MCF 10A (cell line): ENCODE measurements at regions not wholly inside any gene's neighbourhood (a gene's known extent, or its start where the extent isn't known, plus 50 kb on each side); places are given as distances from the start of the nearest gene placed in this dataset.

Experiments used
- BruUV-seq: library from RNA; stranded (reverse); fragments of 400-500 nt; replicated peaks from 2 replicates; lab custom pipeline; 2021; lab: Mats Ljungman, UMichigan
- CTCF ChIA-PET: fragments of 300-600 bp; sonication (Branson Sonifier 250); formaldehyde crosslinking; extraction: SDS; loops from one replicate; lab custom pipeline; 2021; ENCODE audit warnings: antibody characterized with exemption, inconsistent platforms; lab: Yijun Ruan, JAX
- POLR2A ChIA-PET: fragments of 300-600, 350-650 bp; sonication (Branson Sonifier 250); formaldehyde crosslinking; extraction: SDS; loops from one replicate; lab custom pipeline; 2020; ENCODE audit warnings: antibody characterized with exemption, inconsistent platforms; lab: Yijun Ruan, JAX
- DNase-seq: peaks from one replicate; pipeline ENCODE4 v3.0.0-alpha.2; 2018; ENCODE audit not compliant: unreplicated experiment
- H3K27ac Mint-ChIP-seq: one replicate; pipeline ENCODE4 v1.8.0; 2022; ENCODE audit warnings: mild to moderate bottlenecking, low read depth, mixed read lengths; ENCODE audit not compliant: unreplicated experiment
- H3K27me3 Mint-ChIP-seq: one replicate; pipeline ENCODE4 v1.8.0; 2022; ENCODE audit warnings: mixed read lengths; ENCODE audit not compliant: insufficient read depth, unreplicated experiment
- H3K36me3 Mint-ChIP-seq: one replicate; pipeline ENCODE4 v1.8.0; 2022; ENCODE audit warnings: mild to moderate bottlenecking, moderate library complexity, mixed read lengths; ENCODE audit not compliant: insufficient read depth, unreplicated experiment
- H3K4me1 Mint-ChIP-seq: one replicate; pipeline ENCODE4 v1.8.0; 2022; ENCODE audit warnings: mixed read lengths; ENCODE audit not compliant: insufficient read depth, unreplicated experiment
- H3K4me3 Mint-ChIP-seq: one replicate; pipeline ENCODE4 v1.8.0; 2022; ENCODE audit warnings: mild to moderate bottlenecking, moderate library complexity, mixed read lengths; ENCODE audit not compliant: unreplicated experiment
- H3K9me3 Mint-ChIP-seq: one replicate; pipeline ENCODE4 v1.8.0; 2022; ENCODE audit warnings: mixed read lengths; ENCODE audit not compliant: unreplicated experiment
- CTCF ChIP-seq: fragments of 200-600 bp; IDR thresholded peaks from one replicate; pipeline ENCODE4 v1.8.0; 2022; ENCODE audit warnings: antibody characterized with exemption, mild to moderate bottlenecking; ENCODE audit not compliant: unreplicated experiment
- intact Hi-C: fragments of 100-400 bp; cut with micrococcal nuclease; formaldehyde crosslinking; loops from 2 replicates; pipeline ENCODE4 v1.14.1; 2022

- POLR2A ChIA-PET: no interaction called here
- no peak for DNase-seq
- Mint-ChIP-seq H3K27me3 (no peaks in the 10 kb centered on the region), H3K36me3 (no peaks in the 10 kb centered on the region), H3K4me1 (no peaks in the 10 kb centered on the region), H3K27ac (no peak overlapping the region), H3K4me3 (no peak overlapping the region), H3K9me3 (peaks cover 39% of the 10 kb centered on the region)
- intact Hi-C loops: no loop called here
- BruUV-seq: no TSS peak
- CTCF ChIA-PET: no interaction called here
- TF ChIP-seq CTCF: no peak
These were observed 580.9 kb upstream of the CADM1 start for GRCh38 chr11:116085031-116085635.

- no peak overlapping the region for H3K4me3 Mint-ChIP-seq
- H3K27me3 Mint-ChIP-seq: no peaks in the 10 kb centered on the region
- no peak for DNase-seq
- no peak for TF ChIP-seq CTCF
- intact Hi-C loops: no loop called here
- ChIA-PET CTCF (no interaction called here), POLR2A (no interaction called here)
- no peaks in the 10 kb centered on the region for H3K36me3 Mint-ChIP-seq
- no TSS peak for BruUV-seq
- H3K4me1 Mint-ChIP-seq: no peaks in the 10 kb centered on the region
- no peak overlapping the region for H3K27ac Mint-ChIP-seq
- peaks cover 45% of the 10 kb centered on the region for H3K9me3 Mint-ChIP-seq
These were observed 580.3 kb upstream of the CADM1 start for GRCh38 chr11:116084511-116084910.

GRCh38 chr11:116082256-116082655, 578.0 kb upstream of the CADM1 start:
- POLR2A ChIA-PET: no interaction called here
- CTCF ChIA-PET: no interaction called here
- intact Hi-C loops: no loop called here
- no TSS peak for BruUV-seq
- TF ChIP-seq CTCF: no peak
- H3K27me3 Mint-ChIP-seq: no peaks in the 10 kb centered on the region
- DNase-seq: no peak
- peaks cover 49% of the 10 kb centered on the region for H3K9me3 Mint-ChIP-seq
- H3K4me3 Mint-ChIP-seq: no peak overlapping the region
- no peaks in the 10 kb centered on the region for H3K4me1 Mint-ChIP-seq
- H3K27ac Mint-ChIP-seq: no peak overlapping the region
- H3K36me3 Mint-ChIP-seq: no peaks in the 10 kb centered on the region

- H3K27me3 Mint-ChIP-seq: no peaks in the 10 kb centered on the region
- no peaks in the 10 kb centered on the region for H3K36me3 Mint-ChIP-seq
- CTCF ChIA-PET: no interaction called here
- POLR2A ChIA-PET: no interaction called here
- intact Hi-C loops: no loop called here
- no peak for TF ChIP-seq CTCF
- H3K9me3 Mint-ChIP-seq: peaks cover 51% of the 10 kb centered on the region
- BruUV-seq: no TSS peak
- H3K27ac Mint-ChIP-seq: no peak overlapping the region
- DNase-seq: no peak
- no peak overlapping the region for H3K4me3 Mint-ChIP-seq
- no peaks in the 10 kb centered on the region for H3K4me1 Mint-ChIP-seq
These were observed 575.4 kb upstream of the CADM1 start for GRCh38 chr11:116079580-116079979.
